Loucy (cell line): ENCODE measurements at regions not wholly inside any gene's neighbourhood (a gene's known extent, or its start where the extent isn't known, plus 50 kb on each side); places are given as distances from the start of the nearest gene placed in this dataset.

Experiments
- CTCF ChIP-seq: fragments of 200-600 bp; sonication (generic); conservative IDR thresholded peaks from 2 replicates; pipeline ENCODE4 v1.5.1; 2014; ENCODE audit warnings: mild to moderate bottlenecking, antibody characterized with exemption, low read length
- EZH2phosphoT487 ChIP-seq: fragments of 200-600 bp; IDR thresholded peaks from 2 replicates; pipeline ENCODE4 v1.6.1; 2018; ENCODE audit warnings: antibody characterized with exemption, mild to moderate bottlenecking, moderate library complexity, borderline replicate concordance

DNA sequence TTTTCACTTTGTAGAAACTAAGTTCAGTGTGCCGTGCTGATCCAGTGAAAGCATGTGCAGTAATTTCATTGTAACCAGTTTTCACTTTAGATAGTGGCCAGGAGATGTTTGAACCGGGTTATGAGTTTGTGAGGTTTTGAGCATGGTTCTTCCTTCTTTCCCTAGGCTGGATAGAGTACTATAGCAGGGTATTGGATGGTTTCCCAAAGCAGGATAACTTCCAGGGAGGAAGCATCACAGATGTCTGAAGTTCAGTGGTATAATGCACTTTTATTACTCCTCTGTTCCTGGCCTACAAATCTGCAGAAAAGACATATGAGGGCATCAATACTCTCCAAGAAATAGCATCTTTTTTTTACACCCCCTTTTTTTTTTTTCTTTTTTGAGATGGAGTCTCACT lies 823.1 kb downstream of the USP25 start:
- TF ChIP-seq CTCF (no peak), EZH2phosphoT487 (no peak)
